ENCODE measurements at regions not wholly inside any gene's neighbourhood (a gene's known extent, or its start where the extent isn't known, plus 50 kb on each side); places are given as distances from the start of the nearest gene placed in this dataset.

DNA sequence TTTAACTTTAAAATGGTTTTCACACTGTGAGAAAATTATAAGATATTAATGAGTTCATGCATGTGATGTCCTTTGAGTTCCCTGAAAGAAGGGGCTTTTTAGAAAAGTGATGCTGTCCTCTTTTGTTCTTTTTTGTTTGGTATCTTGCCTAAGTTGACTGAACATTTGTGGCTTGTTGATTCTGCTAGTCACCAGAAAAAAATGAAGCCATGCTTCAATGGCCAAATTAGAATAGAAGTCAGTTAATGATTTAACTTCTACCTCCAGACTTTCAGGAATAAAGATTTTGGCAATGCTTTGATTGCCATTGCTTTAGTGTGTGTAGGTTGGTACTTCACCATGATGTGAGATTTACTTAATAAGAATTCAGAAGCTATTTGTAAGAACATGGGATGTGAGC is 260.6 kb upstream of the NECTIN3 start:
- TF ChIP-seq POLR2AphosphoS5 (IDR thresholded peaks at IDR 0.05) (no peak), RAD21 (conservative IDR thresholded peaks at IDR 0.05) (no peak)
